Fibroblast of villous mesenchyme (primary cell): ENCODE measurements at regions not wholly inside any gene's neighbourhood (a gene's known extent, or its start where the extent isn't known, plus 50 kb on each side); places are given as distances from the start of the nearest gene placed in this dataset.

ENCODE experiments used
- DNase-seq: peaks from one replicate; pipeline ENCODE4 v3.0.0-alpha.2; 2010; ENCODE audit warnings: low read depth
- H3K4me3 ChIP-seq: 2 replicates; pipeline ENCODE4 v1.5.1; 2011; ENCODE audit warnings: low read depth, mild to moderate bottlenecking, low read length
- CTCF ChIP-seq: IDR thresholded peaks from 2 replicates; pipeline ENCODE4 v1.5.1; 2012; ENCODE audit warnings: low read depth, mild to moderate bottlenecking, low read length; ENCODE audit not compliant: insufficient read depth

GRCh38 chr1:37310064-37310463 is 164.3 kb upstream of the ZC3H12A start:
- no peak for DNase-seq
- no peak overlapping the region for H3K4me3 ChIP-seq

GRCh38 chr1:37315371-37315846 is 159.0 kb upstream of the ZC3H12A start:
- DNase-seq: no peak
- H3K4me3 ChIP-seq: no peak overlapping the region
- no peak for TF ChIP-seq CTCF

More at GRCh38 chr1:37310064-37310463, 164.3 kb upstream of the ZC3H12A start:
- no peak for TF ChIP-seq CTCF

- H3K4me3 ChIP-seq: no peak overlapping the region
- TF ChIP-seq CTCF: no peak
- no peak for DNase-seq
These were observed 156.4 kb upstream of the ZC3H12A start for GRCh38 chr1:37317870-37318467.

- no peak overlapping the region for H3K4me3 ChIP-seq
- no peak for TF ChIP-seq CTCF
- no peak for DNase-seq
These were observed 155.9 kb upstream of the ZC3H12A start for GRCh38 chr1:37318490-37318889.

GRCh38 chr1:37319284-37319683 is 155.1 kb upstream of the ZC3H12A start:
- TF ChIP-seq CTCF: no peak
- H3K4me3 ChIP-seq: no peak overlapping the region
- DNase-seq: no peak

- peak; percentile 67 for TF ChIP-seq CTCF
- H3K4me3 ChIP-seq: no peak overlapping the region
- peak; percentile 13 for DNase-seq
These were observed 150.6 kb upstream of the ZC3H12A start for GRCh38 chr1:37323486-37324377.
